Neutrophil (primary cell): ENCODE measurements at regions not wholly inside any gene's neighbourhood (a gene's known extent, or its start where the extent isn't known, plus 50 kb on each side); places are given as distances from the start of the nearest gene placed in this dataset.

ENCODE experiments used
- H3K27ac ChIP-seq: fragments of 200-600 bp; sonication (generic); 2 replicates; pipeline ENCODE4 v1.5.1; 2016; ENCODE audit warnings: mild to moderate bottlenecking, moderate library complexity
- H3K27me3 ChIP-seq: fragments of 200-600 bp; sonication (generic); 2 replicates; pipeline ENCODE4 v1.6.0; 2016; ENCODE audit warnings: mild to moderate bottlenecking
- H3K36me3 ChIP-seq: fragments of 200-600 bp; sonication (generic); 2 replicates; pipeline ENCODE4 v1.5.1; 2017
- H3K4me1 ChIP-seq, 2 experiments: fragments of 200-600 bp in 1 of 2; sonication (generic) in 1 of 2; 1 replicate in 1 of 2; 2 replicates in 1 of 2; pipeline versions ENCODE4 v1.5.1 to v1.6.1; 2013 to 2016; ENCODE audit warnings: low read depth in 1 of 2, low read length in 1 of 2, mild to moderate bottlenecking in 1 of 2, moderate library complexity in 1 of 2; ENCODE audit not compliant: control insufficient read depth in 1 of 2, insufficient read depth in 1 of 2
- H3K4me3 ChIP-seq, 2 experiments: fragments of 200-600 bp in 1 of 2; sonication (generic) in 1 of 2; 1 replicate in 1 of 2; 2 replicates in 1 of 2; pipeline ENCODE4 v1.5.1; 2013 to 2016; ENCODE audit warnings: low read depth in 1 of 2, low read length in 1 of 2, mild to moderate bottlenecking in 1 of 2, moderate library complexity in 1 of 2
- H3K9me3 ChIP-seq: fragments of 200-600 bp; sonication (generic); 2 replicates; pipeline ENCODE4 v1.5.1; 2016
- TF ChIP-seq, protein P1 (sequence below): fragments of 200-600 bp; sonication (generic); IDR thresholded peaks from 2 replicates; pipeline ENCODE4 v1.5.1; 2016; ENCODE audit warnings: antibody characterized with exemption

DNA sequence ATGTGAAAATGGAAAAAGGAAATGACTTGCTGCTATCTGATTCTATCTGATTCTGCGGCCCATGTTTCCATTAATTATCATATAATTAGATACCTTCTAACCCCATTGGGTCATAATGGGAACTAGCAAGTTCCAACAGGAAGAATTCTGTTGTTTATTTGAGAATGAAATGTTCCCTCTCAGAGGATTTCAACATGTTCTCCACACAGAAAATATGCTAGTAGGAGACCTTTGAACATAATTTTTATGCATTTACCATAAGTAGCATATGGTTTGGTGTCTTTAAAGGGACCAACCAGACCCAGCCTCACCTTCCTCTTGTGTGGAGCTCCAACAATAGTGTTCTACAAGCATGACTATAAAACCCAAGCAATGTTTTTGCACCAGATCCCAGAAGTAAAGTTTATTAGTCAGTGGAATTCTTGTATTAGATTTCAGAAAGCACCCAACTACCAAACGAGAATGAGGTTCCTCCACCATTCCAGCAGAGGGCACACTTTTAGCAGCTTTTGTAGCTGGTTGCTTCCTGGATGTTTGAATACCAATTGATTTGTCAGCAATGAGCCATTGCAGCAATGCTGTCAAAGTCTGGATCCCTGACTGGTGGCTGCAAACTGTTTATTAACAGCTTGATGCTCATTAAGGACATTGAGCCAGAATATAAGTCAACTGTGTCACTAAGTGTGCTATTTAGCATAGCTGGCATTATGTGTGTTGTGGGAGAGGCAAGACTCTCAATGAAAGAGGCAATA lies 143.6 kb upstream of the GJE1 start:
- H3K4me1 ChIP-seq = no peaks in the 10 kb centered on the region

DNA sequence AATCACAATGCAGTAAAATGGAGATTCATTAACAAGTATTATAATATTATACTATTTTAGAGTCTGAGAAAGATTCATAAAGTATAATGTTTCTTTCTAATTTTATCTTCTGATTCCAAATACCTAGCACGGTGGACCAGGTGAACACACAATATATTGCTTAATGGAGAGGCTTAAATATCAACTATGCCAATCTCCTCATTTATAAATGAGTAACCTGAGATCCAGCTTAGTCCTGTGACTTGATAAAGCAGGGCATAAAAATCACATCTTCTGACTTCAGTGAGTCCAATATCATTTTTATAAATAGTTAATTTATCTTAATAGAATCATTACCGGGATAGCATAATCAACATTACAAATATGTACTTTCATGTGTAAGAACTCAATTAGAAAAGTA lies 144.4 kb upstream of the GJE1 start:
- Histone ChIP-seq H3K27ac (no peak overlapping the region), H3K4me1 (no peaks in the 10 kb centered on the region), H3K9me3 (no peaks in the 10 kb centered on the region), H3K36me3 (no peaks in the 10 kb centered on the region), H3K4me3 (no peak overlapping the region), H3K27me3 (no peaks in the 10 kb centered on the region)
- TF ChIP-seq, protein P1, sequence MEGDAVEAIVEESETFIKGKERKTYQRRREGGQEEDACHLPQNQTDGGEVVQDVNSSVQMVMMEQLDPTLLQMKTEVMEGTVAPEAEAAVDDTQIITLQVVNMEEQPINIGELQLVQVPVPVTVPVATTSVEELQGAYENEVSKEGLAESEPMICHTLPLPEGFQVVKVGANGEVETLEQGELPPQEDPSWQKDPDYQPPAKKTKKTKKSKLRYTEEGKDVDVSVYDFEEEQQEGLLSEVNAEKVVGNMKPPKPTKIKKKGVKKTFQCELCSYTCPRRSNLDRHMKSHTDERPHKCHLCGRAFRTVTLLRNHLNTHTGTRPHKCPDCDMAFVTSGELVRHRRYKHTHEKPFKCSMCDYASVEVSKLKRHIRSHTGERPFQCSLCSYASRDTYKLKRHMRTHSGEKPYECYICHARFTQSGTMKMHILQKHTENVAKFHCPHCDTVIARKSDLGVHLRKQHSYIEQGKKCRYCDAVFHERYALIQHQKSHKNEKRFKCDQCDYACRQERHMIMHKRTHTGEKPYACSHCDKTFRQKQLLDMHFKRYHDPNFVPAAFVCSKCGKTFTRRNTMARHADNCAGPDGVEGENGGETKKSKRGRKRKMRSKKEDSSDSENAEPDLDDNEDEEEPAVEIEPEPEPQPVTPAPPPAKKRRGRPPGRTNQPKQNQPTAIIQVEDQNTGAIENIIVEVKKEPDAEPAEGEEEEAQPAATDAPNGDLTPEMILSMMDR = no peak

More for the DNA sequence above, 143.6 kb upstream of the GJE1 start:
- Histone ChIP-seq H3K36me3 (no peaks in the 10 kb centered on the region), H3K9me3 (no peaks in the 10 kb centered on the region), H3K27me3 (no peaks in the 10 kb centered on the region), H3K4me3 (no peak overlapping the region), H3K27ac (no peak overlapping the region)
- TF ChIP-seq, protein P1 = no peak

DNA sequence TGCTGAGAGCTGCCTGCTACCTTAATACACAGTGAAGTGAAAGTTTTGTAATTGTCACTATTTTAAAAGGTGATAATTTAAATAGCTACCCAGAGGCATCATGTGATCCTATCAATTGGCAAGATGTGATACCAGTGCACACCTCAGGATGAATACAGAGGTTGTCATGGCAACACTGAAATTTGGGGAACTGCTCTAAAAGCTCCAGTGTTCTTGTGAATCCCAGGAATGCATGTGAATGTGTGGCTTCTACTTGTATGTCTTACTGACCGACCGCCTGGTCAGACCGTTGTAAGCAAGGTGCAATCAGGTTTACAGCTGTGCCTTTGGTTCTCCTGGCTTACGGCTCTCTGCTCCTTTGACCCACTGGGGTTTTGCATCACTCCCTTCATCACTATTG lies 146.3 kb upstream of the GJE1 start:
- Histone ChIP-seq H3K4me1 (no peaks in the 10 kb centered on the region), H3K36me3 (no peaks in the 10 kb centered on the region), H3K4me3 (no peak overlapping the region), H3K27me3 (no peaks in the 10 kb centered on the region), H3K27ac (no peak overlapping the region), H3K9me3 (no peaks in the 10 kb centered on the region)
- TF ChIP-seq, protein P1 = no peak

DNA sequence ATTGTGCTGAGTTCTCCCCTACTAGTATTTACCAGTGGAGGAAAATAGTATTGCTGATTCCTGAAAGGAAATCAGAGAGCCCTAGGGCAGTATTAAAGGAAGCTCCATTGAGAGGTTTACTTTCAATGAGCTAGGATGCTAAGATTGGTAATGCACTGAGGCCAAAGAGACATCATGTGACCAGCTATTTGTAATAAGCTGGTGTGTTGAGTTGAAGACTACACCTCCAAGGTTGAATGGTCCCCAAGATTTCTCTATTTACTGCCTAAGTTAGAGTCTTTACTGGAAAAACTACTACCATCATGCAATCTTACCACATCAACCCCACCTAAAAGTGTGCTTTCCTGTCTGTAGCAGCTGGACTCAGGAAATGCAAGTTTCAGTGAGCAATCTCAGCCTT lies 151.5 kb upstream of the GJE1 start:
- H3K4me3 ChIP-seq = no peak overlapping the region
- H3K4me1 ChIP-seq = no peaks in the 10 kb centered on the region
- TF ChIP-seq, protein P1 = no peak
- no peak overlapping the region for H3K27ac ChIP-seq
- no peaks in the 10 kb centered on the region for H3K9me3 ChIP-seq
- H3K27me3 ChIP-seq = no peaks in the 10 kb centered on the region
- no peaks in the 10 kb centered on the region for H3K36me3 ChIP-seq

DNA sequence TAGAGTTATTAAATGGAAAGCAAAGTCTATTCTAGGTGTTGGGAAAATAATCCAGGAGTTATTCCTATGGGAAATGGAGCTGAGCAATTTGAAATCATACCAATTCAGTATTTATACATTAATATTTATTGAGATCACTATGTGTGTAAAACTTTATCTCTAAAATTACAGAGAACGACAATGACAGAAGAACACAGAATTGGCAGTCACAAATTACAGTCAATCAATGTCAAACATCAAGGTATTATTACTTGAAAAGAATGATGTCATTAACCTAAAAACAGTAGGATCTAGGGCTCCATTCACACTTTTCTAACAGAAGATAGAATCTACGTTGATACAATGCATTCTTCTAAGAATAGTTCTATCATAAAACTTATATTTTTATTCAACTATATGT lies 154.9 kb upstream of the GJE1 start:
- TF ChIP-seq, protein P1 = no peak

More for the DNA sequence above, 154.9 kb upstream of the GJE1 start:
- Histone ChIP-seq H3K9me3 (no peaks in the 10 kb centered on the region), H3K36me3 (no peaks in the 10 kb centered on the region), H3K4me3 (no peak overlapping the region), H3K27me3 (no peaks in the 10 kb centered on the region), H3K27ac (no peak overlapping the region), H3K4me1 (no peaks in the 10 kb centered on the region)
